ENCODE measurements at regions not wholly inside any gene's neighbourhood (a gene's known extent, or its start where the extent isn't known, plus 50 kb on each side); places are given as distances from the start of the nearest gene placed in this dataset.

- TF ChIP-seq, protein P1, sequence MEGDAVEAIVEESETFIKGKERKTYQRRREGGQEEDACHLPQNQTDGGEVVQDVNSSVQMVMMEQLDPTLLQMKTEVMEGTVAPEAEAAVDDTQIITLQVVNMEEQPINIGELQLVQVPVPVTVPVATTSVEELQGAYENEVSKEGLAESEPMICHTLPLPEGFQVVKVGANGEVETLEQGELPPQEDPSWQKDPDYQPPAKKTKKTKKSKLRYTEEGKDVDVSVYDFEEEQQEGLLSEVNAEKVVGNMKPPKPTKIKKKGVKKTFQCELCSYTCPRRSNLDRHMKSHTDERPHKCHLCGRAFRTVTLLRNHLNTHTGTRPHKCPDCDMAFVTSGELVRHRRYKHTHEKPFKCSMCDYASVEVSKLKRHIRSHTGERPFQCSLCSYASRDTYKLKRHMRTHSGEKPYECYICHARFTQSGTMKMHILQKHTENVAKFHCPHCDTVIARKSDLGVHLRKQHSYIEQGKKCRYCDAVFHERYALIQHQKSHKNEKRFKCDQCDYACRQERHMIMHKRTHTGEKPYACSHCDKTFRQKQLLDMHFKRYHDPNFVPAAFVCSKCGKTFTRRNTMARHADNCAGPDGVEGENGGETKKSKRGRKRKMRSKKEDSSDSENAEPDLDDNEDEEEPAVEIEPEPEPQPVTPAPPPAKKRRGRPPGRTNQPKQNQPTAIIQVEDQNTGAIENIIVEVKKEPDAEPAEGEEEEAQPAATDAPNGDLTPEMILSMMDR (IDR thresholded peaks at IDR 0.05): no peak
- no peak for TF ChIP-seq POLR2A (IDR thresholded peaks at IDR 0.05)
Measured at GRCh38 chr22:49290711-49291110, 537.0 kb downstream of the BRD1 start.

Data from adrenal gland (tissue), 5 donors.